ENCODE measurements at regions not wholly inside any gene's neighbourhood (a gene's known extent, or its start where the extent isn't known, plus 50 kb on each side); places are given as distances from the start of the nearest gene placed in this dataset.
"Not testable (repeated sequence)": the region's sequence is repeated elsewhere in the genome, so short reads cannot be mapped to it uniquely, and the experiment has no call there.

- no peak for DNase-seq (ENCODE audit: low read depth)
- no peak for TF ChIP-seq CTCF (IDR thresholded peaks at IDR 0.05; ENCODE audit: control insufficient read depth, extremely low read depth, insufficient read depth)
- H3K4me3 ChIP-seq (ENCODE audit: low read depth, low read length) = no peak overlapping the region
Measured at GRCh38 chr6:15822835-15823234, 160.0 kb upstream of the DTNBP1 start.

- DNase-seq (ENCODE audit: low read depth) = no peak
- no peak for TF ChIP-seq CTCF (IDR thresholded peaks at IDR 0.05; ENCODE audit: control insufficient read depth, extremely low read depth, insufficient read depth)
- no peak overlapping the region for H3K4me3 ChIP-seq (ENCODE audit: low read depth, low read length)
Measured at GRCh38 chr6:15819841-15820240, 157.0 kb upstream of the DTNBP1 start.

- no peak for DNase-seq (ENCODE audit: low read depth)
- TF ChIP-seq CTCF (IDR thresholded peaks at IDR 0.05; ENCODE audit: control insufficient read depth, extremely low read depth, insufficient read depth) = no peak
- no peak overlapping the region for H3K4me3 ChIP-seq (ENCODE audit: low read depth, low read length)
Measured at GRCh38 chr6:15819226-15819625, 156.4 kb upstream of the DTNBP1 start.

- H3K4me3 ChIP-seq (ENCODE audit: low read depth, low read length) = no peak overlapping the region
- no peak for TF ChIP-seq CTCF (IDR thresholded peaks at IDR 0.05; ENCODE audit: control insufficient read depth, extremely low read depth, insufficient read depth)
- DNase-seq (ENCODE audit: low read depth) = no peak
Measured at GRCh38 chr6:15818491-15818890, 155.7 kb upstream of the DTNBP1 start.

- no peak for DNase-seq (ENCODE audit: low read depth)
- TF ChIP-seq CTCF (IDR thresholded peaks at IDR 0.05; ENCODE audit: control insufficient read depth, extremely low read depth, insufficient read depth) = no peak
Measured at GRCh38 chr6:15818044-15818443, 155.2 kb upstream of the DTNBP1 start.

GRCh38 chr6:15817100-15817499 is 154.3 kb upstream of the DTNBP1 start:
- DNase-seq (ENCODE audit: low read depth) = no peak
- no peak overlapping the region for H3K4me3 ChIP-seq (ENCODE audit: low read depth, low read length)
- TF ChIP-seq CTCF (IDR thresholded peaks at IDR 0.05; ENCODE audit: control insufficient read depth, extremely low read depth, insufficient read depth) = no peak

More at GRCh38 chr6:15818044-15818443, 155.2 kb upstream of the DTNBP1 start:
- no peak overlapping the region for H3K4me3 ChIP-seq (ENCODE audit: low read depth, low read length)

- no peak for DNase-seq (ENCODE audit: low read depth)
- no peak for TF ChIP-seq CTCF (IDR thresholded peaks at IDR 0.05; ENCODE audit: control insufficient read depth, extremely low read depth, insufficient read depth)
- H3K4me3 ChIP-seq (ENCODE audit: low read depth, low read length) = no peak overlapping the region
Measured at GRCh38 chr6:15816661-15817060, 153.8 kb upstream of the DTNBP1 start.

GRCh38 chr6:15813698-15814097 is 150.9 kb upstream of the DTNBP1 start:
- not testable (repeated sequence) for H3K4me3 ChIP-seq (ENCODE audit: low read depth, low read length); DNase-seq (ENCODE audit: low read depth)

Measured in LNCaP clone FGC (cell line).